Panc1 (cell line): ENCODE measurements at regions not wholly inside any gene's neighbourhood (a gene's known extent, or its start where the extent isn't known, plus 50 kb on each side); places are given as distances from the start of the nearest gene placed in this dataset.

ENCODE experiments used
- ATAC-seq: fragments of 200-7000 bp; cut with Tn5 transposase; 2 replicates; pipeline ENCODE4 v1.9.1; 2020; ENCODE audit warnings: mild to moderate bottlenecking, moderate library complexity
- BruUV-seq: library from RNA; stranded (reverse); fragments of 400-500 nt; replicated peaks from 2 replicates; lab custom pipeline; 2021; lab: Mats Ljungman, UMichigan
- CTCF ChIA-PET: fragments of 300-600 bp; sonication (Branson Sonifier 250); formaldehyde crosslinking; loops from one replicate; lab custom pipeline; 2022; ENCODE audit warnings: antibody characterized with exemption; lab: Charles Lee
- POLR2A ChIA-PET: fragments of 300-600 bp; sonication (Branson Sonifier 250); formaldehyde crosslinking; loops from one replicate; lab custom pipeline; 2022; ENCODE audit warnings: antibody characterized with exemption; lab: Charles Lee
- DNase-seq: peaks from one replicate; pipeline ENCODE4 v3.0.0-alpha.2; 2010; ENCODE audit warnings: low read depth, low spot score
- H3K27ac ChIP-seq: 2 replicates; pipeline ENCODE4 v1.5.1; 2011; ENCODE audit warnings: mild to moderate bottlenecking, low read length, inconsistent platforms
- H3K27me3 ChIP-seq: fragments of 200-500 bp; sonication (Bioruptor generic); 2 replicates; pipeline ENCODE4 v1.6.0; 2014; ENCODE audit warnings: low read length, inconsistent platforms; ENCODE audit not compliant: control insufficient read depth, insufficient read depth
- H3K36me3 ChIP-seq: fragments of 200-500 bp; sonication (Bioruptor generic); 2 replicates; pipeline ENCODE4 v1.5.1; 2014; ENCODE audit warnings: inconsistent platforms, mild to moderate bottlenecking, low read length, moderate library complexity; ENCODE audit not compliant: control insufficient read depth, insufficient read depth
- H3K4me1 ChIP-seq: 2 replicates; pipeline ENCODE4 v1.5.1; 2011; ENCODE audit warnings: inconsistent platforms, mild to moderate bottlenecking, low read length, moderate library complexity; ENCODE audit not compliant: control insufficient read depth, insufficient read depth
- H3K4me3 ChIP-seq, 2 experiments: 2 replicates each; pipeline ENCODE4 v1.5.1; 2011 to 2012; ENCODE audit warnings: low read depth in 2 of 2, low read length in 2 of 2, mild to moderate bottlenecking in 2 of 2, inconsistent platforms in 1 of 2, moderate library complexity in 1 of 2
- H3K9me3 ChIP-seq: fragments of 200-500 bp; sonication (Bioruptor generic); 2 replicates; pipeline ENCODE4 v1.5.1; 2014; ENCODE audit warnings: low read depth, mild to moderate bottlenecking, inconsistent platforms, low read length, moderate library complexity; ENCODE audit not compliant: control insufficient read depth, insufficient read depth
- POLR2AphosphoS5 ChIP-seq: IDR thresholded peaks from 2 replicates; pipeline ENCODE4 v1.6.1; 2012; ENCODE audit warnings: mild to moderate bottlenecking, low read depth, low read length, moderate library complexity
- REST ChIP-seq, 2 experiments: IDR thresholded peaks; 2 replicates each; pipeline ENCODE4 v1.6.1; 2011 to 2012; ENCODE audit warnings: low read depth in 2 of 2, control low read depth in 1 of 2, low read length in 1 of 2, mild to moderate bottlenecking in 1 of 2, moderate library complexity in 1 of 2; ENCODE audit not compliant: insufficient read depth in 1 of 2
- SIN3A ChIP-seq: IDR thresholded peaks from 2 replicates; pipeline ENCODE4 v1.6.1; 2012; ENCODE audit warnings: low read depth, mild to moderate bottlenecking, low read length, moderate library complexity, borderline replicate concordance; ENCODE audit not compliant: insufficient read depth
- TCF7L2 ChIP-seq: IDR thresholded peaks from 2 replicates; pipeline ENCODE4 v1.6.1; 2011; ENCODE audit warnings: mild to moderate bottlenecking, low read depth, low read length, inconsistent platforms
- in situ Hi-C: cut with HindIII; loops from 2 replicates; pipeline ENCODE4 v1.10.0; 2016; ENCODE audit warnings: low sequenced_read_pairs, low pct_unique_long_range_greater_than_20kb
- intact Hi-C: fragments of 100-400 bp; cut with micrococcal nuclease; formaldehyde crosslinking; loops from one replicate; pipeline ENCODE4 v1.10.0; 2022; ENCODE audit not compliant: unreplicated experiment
- TF ChIP-seq, protein P1 (sequence below): fragments of 450-650 bp; IDR thresholded peaks from 2 replicates; pipeline ENCODE4 v1.5.1; 2017; ENCODE audit warnings: mild to moderate bottlenecking

- no peaks in the 10 kb centered on the region for H3K4me1 ChIP-seq
- intact Hi-C loops = no loop called here
- no peaks in the 10 kb centered on the region for H3K36me3 ChIP-seq
- ChIA-PET POLR2A (no interaction called here), CTCF (interaction anchor here (0.6 kb wide), 1 partner anchor 22 kb away, joined by 3 read pairs; no protein-coding TSS in a partner anchor)
- no peak for DNase-seq
- H3K27ac ChIP-seq = no peak overlapping the region
- no TSS peak for BruUV-seq
- TF ChIP-seq, protein P1, sequence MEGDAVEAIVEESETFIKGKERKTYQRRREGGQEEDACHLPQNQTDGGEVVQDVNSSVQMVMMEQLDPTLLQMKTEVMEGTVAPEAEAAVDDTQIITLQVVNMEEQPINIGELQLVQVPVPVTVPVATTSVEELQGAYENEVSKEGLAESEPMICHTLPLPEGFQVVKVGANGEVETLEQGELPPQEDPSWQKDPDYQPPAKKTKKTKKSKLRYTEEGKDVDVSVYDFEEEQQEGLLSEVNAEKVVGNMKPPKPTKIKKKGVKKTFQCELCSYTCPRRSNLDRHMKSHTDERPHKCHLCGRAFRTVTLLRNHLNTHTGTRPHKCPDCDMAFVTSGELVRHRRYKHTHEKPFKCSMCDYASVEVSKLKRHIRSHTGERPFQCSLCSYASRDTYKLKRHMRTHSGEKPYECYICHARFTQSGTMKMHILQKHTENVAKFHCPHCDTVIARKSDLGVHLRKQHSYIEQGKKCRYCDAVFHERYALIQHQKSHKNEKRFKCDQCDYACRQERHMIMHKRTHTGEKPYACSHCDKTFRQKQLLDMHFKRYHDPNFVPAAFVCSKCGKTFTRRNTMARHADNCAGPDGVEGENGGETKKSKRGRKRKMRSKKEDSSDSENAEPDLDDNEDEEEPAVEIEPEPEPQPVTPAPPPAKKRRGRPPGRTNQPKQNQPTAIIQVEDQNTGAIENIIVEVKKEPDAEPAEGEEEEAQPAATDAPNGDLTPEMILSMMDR = no peak
- TF ChIP-seq SIN3A = no peak
- no peak for TF ChIP-seq TCF7L2
- no peak for TF ChIP-seq REST (IDR thresholded peaks at IDR 0.05; ENCODE audit: insufficient read depth in 1 of 2, low read depth in 2 of 2, low read length in 1 of 2)
- TF ChIP-seq POLR2AphosphoS5 = no peak
- no peak overlapping the region for H3K4me3 ChIP-seq
- in situ Hi-C loops = no loop called here
- no peaks in the 10 kb centered on the region for H3K27me3 ChIP-seq
- H3K9me3 ChIP-seq = no peaks in the 10 kb centered on the region
- no peak for ATAC-seq
Observed at GRCh38 chr2:122543815-122544214, 788.4 kb downstream of the TSN start.

- CTCF ChIA-PET = no interaction called here
- in situ Hi-C loops (no loop called here), intact Hi-C loops (no loop called here)
- no peak for DNase-seq
- no peaks in the 10 kb centered on the region for H3K27me3 ChIP-seq
- H3K36me3 ChIP-seq = no peaks in the 10 kb centered on the region
- H3K9me3 ChIP-seq = no peaks in the 10 kb centered on the region
- no peaks in the 10 kb centered on the region for H3K4me1 ChIP-seq
- POLR2A ChIA-PET = no interaction called here
- ATAC-seq = no peak
- H3K4me3 ChIP-seq = no peak overlapping the region
- no TSS peak for BruUV-seq
- no peak overlapping the region for H3K27ac ChIP-seq
- no peak for TF ChIP-seq POLR2AphosphoS5
- no peak for TF ChIP-seq REST (IDR thresholded peaks at IDR 0.05; ENCODE audit: insufficient read depth in 1 of 2, low read depth in 2 of 2, low read length in 1 of 2)
- TF ChIP-seq, protein P1 = no peak
- TF ChIP-seq TCF7L2 = no peak
- no peak for TF ChIP-seq SIN3A
Observed at GRCh38 chr2:122545821-122546220, 790.4 kb downstream of the TSN start.
